ENCODE measurements at regions not wholly inside any gene's neighbourhood (a gene's known extent, or its start where the extent isn't known, plus 50 kb on each side); places are given as distances from the start of the nearest gene placed in this dataset.

DNA sequence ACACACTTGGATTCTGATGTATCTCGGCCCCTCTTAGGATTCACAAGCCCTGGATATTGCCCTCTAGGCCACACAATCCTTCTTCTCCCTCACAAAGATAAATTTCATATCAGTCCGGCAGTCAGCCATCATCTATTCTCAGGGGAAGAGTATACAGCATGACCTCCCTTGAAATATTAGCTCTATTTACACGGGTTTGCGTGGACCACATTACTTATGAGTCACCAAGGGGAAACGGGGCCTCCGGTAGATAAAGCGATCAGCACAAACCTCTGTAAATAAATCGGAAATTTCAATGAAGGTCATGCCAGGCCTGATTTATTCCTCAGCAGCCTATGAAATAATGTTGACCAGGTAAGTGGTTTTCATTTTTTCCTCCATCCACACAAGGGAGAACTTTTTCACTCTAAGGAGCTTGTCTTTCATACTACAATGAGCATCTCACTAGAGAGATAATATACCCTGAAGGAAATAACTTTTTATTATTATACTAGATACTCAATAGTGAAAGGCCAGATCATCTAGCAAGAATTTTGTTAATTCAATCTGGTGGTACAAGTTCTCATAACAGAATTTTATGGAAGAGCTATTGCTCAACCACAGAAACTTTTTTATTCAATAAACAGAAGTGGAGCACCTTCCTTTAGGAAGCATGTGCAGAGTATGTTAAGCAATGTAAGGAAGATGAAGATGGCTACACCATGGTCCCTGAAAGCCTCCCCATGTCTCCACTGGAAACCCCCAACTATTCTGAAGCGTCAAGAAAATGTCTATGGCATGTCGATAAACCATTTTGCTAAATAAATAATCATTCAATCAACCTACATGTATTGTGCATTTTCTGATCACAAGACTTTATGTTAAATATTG, 125.2 kb upstream of the PIK3C3 start:
- DNase-seq, result no peak

- DNase-seq, result no peak
Observed at GRCh38 chr18:41828137-41828536, 126.9 kb upstream of the PIK3C3 start.

GRCh38 chr18:41820784-41821183, 134.2 kb upstream of the PIK3C3 start:
- DNase-seq, result no peak

DNA sequence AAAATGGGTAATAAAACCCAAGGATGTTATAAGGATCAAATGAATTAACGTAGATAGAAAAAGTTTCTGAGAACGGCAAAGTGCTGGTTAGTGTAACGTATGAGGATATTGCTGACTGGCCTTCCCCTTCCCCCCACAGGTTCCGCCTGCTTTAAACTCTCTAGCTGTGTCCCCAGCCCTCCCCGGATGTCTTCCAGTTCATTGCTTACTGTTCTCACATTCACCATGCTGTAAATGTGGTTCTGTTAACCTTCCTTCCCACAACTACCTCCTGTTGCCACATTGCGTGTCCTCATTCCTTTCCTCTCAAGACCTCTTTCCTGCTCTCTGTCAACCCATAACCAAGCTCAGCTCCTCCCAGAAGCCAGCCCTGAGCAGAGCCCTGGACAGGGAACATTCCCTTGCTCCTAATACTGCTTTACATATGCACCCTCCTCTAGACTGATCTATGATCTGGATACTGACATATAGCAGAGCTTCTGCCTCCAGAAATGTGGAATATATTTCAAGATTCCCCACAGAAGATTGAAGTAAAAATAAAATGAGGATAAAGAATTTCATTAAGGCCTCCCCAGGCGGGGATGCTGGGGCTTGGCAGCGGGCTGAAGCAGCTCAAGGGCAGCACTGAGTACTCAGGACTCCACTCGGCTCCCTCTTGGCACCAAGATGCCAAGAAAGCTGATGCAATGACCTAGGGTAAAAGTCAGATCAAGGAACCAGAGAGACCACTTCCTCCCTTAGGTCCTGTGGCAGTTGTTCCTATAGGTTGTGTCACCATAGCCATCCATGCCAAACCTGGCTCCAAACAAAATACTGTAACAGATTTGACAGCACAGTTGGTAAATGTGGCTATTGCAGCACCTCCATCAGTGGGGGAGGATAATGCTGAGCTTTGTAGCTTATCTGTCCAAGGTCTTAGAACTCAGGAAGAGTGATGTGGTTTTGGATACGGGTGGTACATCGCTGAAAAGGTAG, 136.4 kb upstream of the PIK3C3 start:
- DNase-seq, result no peak

DNA sequence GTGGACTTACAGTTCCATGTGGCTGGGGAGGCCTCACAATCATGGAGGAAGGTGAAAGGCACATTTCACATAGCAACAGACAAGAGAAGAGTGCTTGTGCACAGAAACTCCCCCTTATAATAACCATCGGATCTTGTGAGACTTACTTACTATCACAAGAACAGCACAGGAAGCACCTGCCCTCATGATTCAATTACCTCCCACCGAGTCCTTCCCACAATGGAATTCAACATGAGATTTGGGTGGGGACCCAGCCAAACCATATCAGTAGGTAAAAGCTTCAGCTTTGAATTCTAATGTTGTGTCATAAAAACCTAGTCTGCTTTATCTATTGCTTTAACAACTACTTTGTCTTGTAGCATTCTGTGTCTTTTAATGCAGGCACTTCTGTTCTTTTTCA, 140.4 kb upstream of the PIK3C3 start:
- DNase-seq, result no peak

GRCh38 chr18:41809652-41810051, 145.4 kb upstream of the PIK3C3 start:
- no peak for DNase-seq

GRCh38 chr18:41805341-41805740, 149.7 kb upstream of the PIK3C3 start:
- no peak for DNase-seq

DNA sequence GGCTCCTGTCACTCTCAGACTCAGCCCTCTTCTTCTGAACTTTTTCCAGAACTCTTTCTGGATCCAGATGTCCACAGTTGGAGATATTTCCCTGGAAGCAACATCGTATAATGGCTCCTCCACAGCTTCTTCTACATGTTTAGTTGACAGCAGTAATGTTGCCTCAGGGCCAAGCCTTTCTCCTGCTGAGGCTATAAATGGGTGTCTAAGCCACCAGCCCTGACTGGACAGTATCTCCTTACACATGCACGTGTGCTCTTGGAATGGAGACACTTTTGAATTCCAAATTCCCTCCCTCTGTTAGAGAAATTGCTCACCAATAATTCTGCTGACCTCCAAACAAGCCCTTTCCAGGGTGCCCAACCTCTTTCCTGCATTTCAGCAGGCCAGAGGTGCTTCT, 156.2 kb upstream of the PIK3C3 start:
- DNase-seq, result no peak

DNA sequence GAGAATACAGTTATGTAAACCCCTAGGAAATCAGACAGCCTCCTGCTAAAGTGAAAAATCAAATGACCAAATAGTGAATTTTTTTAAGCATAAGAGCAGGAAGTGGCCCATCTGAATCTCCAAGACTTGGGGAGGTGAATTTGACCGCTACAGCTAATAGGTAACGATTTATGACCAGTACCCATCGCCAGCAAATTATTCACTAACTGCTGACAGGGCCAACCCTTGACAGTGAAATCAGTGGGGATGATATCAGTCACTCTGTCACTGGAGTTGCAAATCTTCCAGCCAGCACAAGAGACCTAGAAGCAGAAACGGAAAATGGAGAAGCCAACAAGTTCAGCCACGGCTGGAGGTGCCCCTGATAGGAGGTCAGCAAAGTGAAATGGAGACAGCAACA, 164.3 kb upstream of the PIK3C3 start:
- no peak for DNase-seq

GRCh38 chr18:41789001-41789400, 166.0 kb upstream of the PIK3C3 start:
- DNase-seq, result no peak

DNA sequence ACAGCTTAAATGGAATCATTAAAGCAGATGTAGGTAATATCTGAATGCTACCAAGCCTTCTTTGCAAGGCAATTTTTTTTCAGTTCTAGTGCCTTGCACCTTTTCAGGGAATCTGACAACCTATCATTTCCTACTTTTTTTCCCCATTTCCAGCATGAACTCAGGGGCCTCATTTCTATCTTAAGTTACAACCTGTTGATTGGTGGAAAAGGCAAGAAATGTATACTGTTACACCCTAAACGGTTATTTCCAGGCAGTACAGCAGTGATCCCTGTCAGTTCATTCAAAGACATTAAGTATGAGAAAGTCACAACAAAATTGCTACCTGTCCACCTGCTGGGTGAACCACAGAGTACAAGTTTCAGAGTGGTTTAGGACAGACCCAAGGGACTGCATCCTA, 171.2 kb upstream of the PIK3C3 start:
- DNase-seq, result no peak

DNA sequence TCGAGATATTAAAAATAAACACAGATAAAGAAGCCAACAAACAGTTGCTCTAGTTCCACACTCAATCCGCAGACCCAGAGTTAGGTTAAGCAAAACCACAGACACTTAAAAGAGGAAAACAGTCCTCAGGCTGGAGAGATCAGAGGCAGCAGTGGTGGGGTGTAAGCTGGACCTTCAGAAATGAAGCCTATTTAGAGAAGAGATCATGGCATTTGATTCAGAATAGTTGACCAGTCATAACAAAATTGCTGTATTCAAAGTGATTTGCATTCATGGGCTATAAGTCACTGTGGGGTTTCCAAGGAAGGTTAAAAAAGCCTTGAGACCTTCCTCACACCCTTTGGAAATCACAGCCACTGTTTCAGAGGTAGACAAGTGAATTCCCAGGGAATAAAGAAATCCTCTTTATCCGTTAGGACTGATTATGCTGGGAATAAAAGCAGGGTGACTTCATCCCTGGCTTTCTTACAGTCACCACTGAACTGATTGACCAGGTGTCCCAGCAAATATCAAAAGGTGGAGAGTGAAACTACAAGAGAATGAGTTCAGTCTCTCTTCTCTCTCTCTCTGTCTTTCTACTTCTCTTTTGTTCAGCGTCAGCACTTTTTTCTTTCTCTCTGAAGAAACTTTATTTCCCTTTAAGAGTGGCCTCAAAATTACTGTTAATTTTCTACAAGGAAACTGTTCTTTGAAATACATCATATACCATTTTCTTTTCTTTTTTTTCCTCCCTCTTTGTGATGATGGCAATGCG, 171.8 kb upstream of the PIK3C3 start:
- DNase-seq, result no peak

DNA sequence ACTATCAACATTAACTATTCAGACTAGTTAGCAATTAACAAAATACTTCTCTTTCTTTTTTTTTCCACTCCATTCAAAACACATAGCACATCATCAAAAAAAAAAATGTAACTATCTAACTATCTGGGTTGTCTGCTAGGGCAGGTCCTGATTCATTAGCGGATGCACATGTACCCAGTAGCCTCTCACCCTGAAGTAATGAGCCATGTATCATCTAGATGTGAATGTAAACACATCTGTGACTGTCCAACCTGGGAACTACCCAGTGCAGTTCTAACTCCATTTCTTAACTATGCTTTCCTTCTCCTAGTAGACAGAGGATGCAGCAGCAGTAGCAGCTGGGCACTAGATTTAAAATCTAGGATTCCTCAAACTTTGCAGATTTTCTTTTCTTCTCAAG, 183.1 kb upstream of the PIK3C3 start:
- no peak for DNase-seq

- DNase-seq, result no peak
Observed at GRCh38 chr18:41769265-41769664, 185.8 kb upstream of the PIK3C3 start.

- no peak for DNase-seq
Observed at GRCh38 chr18:41768467-41768866, 186.6 kb upstream of the PIK3C3 start.

- DNase-seq, result no peak
Observed at GRCh38 chr18:41767960-41768359, 187.1 kb upstream of the PIK3C3 start.

DNA sequence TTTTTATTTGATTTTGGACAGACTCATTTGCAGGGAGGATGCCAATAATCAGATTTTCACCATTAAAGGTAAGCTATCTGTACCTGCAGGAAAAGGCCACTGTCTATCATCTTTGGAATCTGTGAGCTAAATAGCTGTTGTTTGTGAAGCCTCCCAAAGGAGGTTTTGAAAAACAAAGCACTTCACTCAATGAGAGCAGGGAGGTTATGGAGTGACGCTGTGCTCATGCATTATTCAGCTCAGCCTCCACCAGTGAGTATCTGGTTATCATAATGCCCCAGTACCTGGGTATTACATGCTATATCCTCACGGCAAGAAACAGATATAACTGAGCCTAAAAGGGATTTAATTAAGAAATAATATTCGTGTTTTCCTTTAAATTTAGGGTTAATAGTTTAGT, 189.6 kb upstream of the PIK3C3 start:
- DNase-seq, result no peak

DNA sequence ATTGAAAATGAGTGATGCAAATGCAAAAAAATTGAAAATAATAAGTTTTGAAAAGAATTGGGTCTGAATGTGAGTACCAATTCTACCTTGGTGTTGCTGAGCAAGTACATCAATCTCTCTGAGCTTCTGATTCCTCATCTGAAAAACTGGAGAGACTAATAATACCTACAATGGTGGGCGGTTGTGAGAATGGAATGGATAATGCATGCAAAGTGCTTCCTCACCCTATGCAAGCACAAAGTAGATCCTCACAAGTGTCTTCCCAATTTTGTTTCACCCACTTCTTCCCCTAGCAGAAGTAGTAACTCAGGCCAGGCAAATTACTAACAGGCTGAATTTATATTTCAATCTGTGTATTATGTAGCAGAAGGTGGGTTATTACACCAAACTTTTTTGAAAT, 191.7 kb upstream of the PIK3C3 start:
- no peak for DNase-seq

DNA sequence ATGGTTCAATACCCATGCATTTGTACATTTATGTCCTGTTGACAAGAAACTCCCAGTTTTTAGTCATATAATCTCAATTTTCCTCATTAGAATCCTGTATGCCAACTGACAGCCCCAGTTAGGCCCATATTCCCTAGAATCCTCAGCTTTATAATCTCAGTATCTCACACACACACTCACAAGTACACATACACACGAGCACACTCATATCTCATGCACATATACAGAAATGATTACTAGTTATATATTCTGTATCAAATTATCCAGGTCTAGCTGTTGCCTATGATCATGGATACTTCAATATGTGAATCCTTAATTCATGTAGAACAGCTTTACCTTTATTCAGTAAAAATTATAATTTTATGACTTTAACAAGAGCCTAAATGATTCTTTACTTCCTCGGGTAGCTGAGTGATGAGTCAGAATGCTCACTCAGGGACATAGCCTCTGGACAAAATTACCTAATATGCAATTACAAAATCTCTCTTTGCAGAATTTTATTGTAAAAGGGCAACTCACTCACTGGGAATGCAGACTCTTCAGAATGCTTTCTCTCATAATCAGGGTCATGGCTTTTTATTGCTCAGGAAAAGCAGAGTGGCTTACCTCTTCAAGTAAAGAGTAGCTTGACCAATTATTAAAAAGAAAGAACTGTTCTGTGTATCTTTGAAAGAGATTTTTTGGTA, 193.6 kb upstream of the PIK3C3 start:
- no peak for DNase-seq

GRCh38 chr18:41758534-41758933, 196.5 kb upstream of the PIK3C3 start:
- no peak for DNase-seq

- DNase-seq, result no peak
Observed at GRCh38 chr18:41756141-41756540, 198.9 kb upstream of the PIK3C3 start.

DNA sequence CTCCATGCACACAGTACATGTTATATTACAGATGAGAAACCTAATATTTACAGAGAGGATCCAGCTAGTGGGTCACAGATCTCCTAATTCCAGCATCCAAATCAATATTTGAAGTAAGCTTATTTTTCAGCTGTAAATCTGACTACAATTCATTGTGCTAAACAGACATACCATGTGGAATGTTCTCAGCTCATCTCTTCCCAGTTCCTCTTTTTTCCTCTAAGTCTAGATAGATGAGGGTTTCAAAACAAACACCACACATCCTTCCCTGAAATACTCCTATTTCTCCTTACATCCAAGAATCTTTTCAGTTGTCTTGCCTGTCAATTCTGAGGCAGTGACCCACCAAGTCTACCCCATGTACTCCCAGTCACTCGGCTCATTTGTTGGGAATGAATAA, 200.7 kb upstream of the PIK3C3 start:
- DNase-seq, result no peak

- DNase-seq, result no peak
Observed at GRCh38 chr18:41753826-41754225, 201.2 kb upstream of the PIK3C3 start.
